HCT116 (cell line): ENCODE measurements at regions not wholly inside any gene's neighbourhood (a gene's known extent, or its start where the extent isn't known, plus 50 kb on each side); places are given as distances from the start of the nearest gene placed in this dataset.

ENCODE experiments used
- ATAC-seq: fragments of 200-7000 bp; cut with Tn5 transposase; 2 replicates; pipeline ENCODE4 v1.9.1; 2020; ENCODE audit warnings: mild to moderate bottlenecking, moderate library complexity
- BruUV-seq: library from RNA; stranded (reverse); fragments of 400-500 nt; replicated peaks from 2 replicates; lab custom pipeline; 2021; lab: Mats Ljungman, UMichigan
- CTCF ChIA-PET: fragments of 300-600 bp; sonication (Branson Sonifier 250); formaldehyde crosslinking; loops from one replicate; lab custom pipeline; 2021; ENCODE audit warnings: antibody characterized with exemption; lab: Charles Lee
- POLR2A ChIA-PET: fragments of 300-600, 350-600 bp; sonication (Branson Sonifier 250); formaldehyde crosslinking; loops from one replicate; lab custom pipeline; 2021; ENCODE audit warnings: antibody characterized with exemption; lab: Charles Lee
- RAD21 ChIA-PET, 2 experiments: fragments of 300-600 bp; sonication (Branson Sonifier 250); formaldehyde crosslinking; loops; one replicate each; lab custom pipeline; 2023; ENCODE audit warnings: low total read pairs in 2 of 2; ENCODE audit not compliant: uncharacterized antibody in 2 of 2, unreplicated experiment in 2 of 2, low non-redundant PET in 1 of 2; lab: Charles Lee
- DNase-seq: peaks from one replicate; pipeline ENCODE4 v3.0.0-alpha.2; 2010; ENCODE audit warnings: low read depth, low spot score
- H2AFZ ChIP-seq: fragments of 200-600 bp; shearing (Covaris generic), sonication (generic); 2 replicates; pipeline ENCODE4 v1.6.1; 2017; ENCODE audit warnings: low read depth, mixed run types, mixed read lengths, antibody characterized with exemption, low read length; ENCODE audit not compliant: poor library complexity, severe bottlenecking
- H3K27ac ChIP-seq: 2 replicates; pipeline ENCODE4 v1.5.1; 2012; ENCODE audit warnings: low read depth, low read length
- H3K27me3 ChIP-seq: fragments of 200-600 bp; sonication (generic); 2 replicates; pipeline ENCODE4 v1.6.1; 2016; ENCODE audit warnings: mixed run types, low read length, mixed read lengths; ENCODE audit not compliant: insufficient read depth
- H3K36me3 ChIP-seq, 2 experiments: fragments of 200-500 bp in 1 of 2; fragments of 200-600 bp in 1 of 2; sonication (Bioruptor generic) in 1 of 2; sonication (generic) in 1 of 2; 2 replicates each; pipeline versions ENCODE4 v1.5.1 to v1.6.1; 2014 to 2016; ENCODE audit warnings: low read length in 2 of 2, inconsistent platforms in 1 of 2, mixed read lengths in 1 of 2, mixed run types in 1 of 2; ENCODE audit not compliant: insufficient read depth in 2 of 2, control insufficient read depth in 1 of 2
- H3K4me1 ChIP-seq, 2 experiments: fragments of 200-600 bp in 1 of 2; sonication (generic) in 1 of 2; 2 replicates each; pipeline versions ENCODE4 v1.5.1 to v1.6.1; 2012 to 2017; ENCODE audit warnings: low read length in 2 of 2, inconsistent platforms in 1 of 2, mild to moderate bottlenecking in 1 of 2, mixed read lengths in 1 of 2, mixed run types in 1 of 2, moderate library complexity in 1 of 2; ENCODE audit not compliant: insufficient read depth in 2 of 2, control insufficient read depth in 1 of 2
- H3K4me2 ChIP-seq: fragments of 200-600 bp; sonication (generic); 2 replicates; pipeline ENCODE4 v1.6.1; 2017; ENCODE audit warnings: mixed run types, low read length, mixed read lengths
- H3K4me3 ChIP-seq, 2 experiments: fragments of 200-600 bp in 1 of 2; sonication (generic) in 1 of 2; replicated peaks in 1 of 2; 2 replicates each; pipeline ENCODE4 v1.5.1; 2011 to 2016; ENCODE audit warnings: low read length in 2 of 2, control low read depth in 1 of 2, low read depth in 1 of 2, mild to moderate bottlenecking in 1 of 2, mixed read lengths in 1 of 2, mixed run types in 1 of 2
- H3K79me2 ChIP-seq: fragments of 200-600 bp; sonication (generic); 2 replicates; pipeline ENCODE4 v1.6.1; 2017; ENCODE audit warnings: mild to moderate bottlenecking, mixed run types, low read length, moderate library complexity, mixed read lengths; ENCODE audit not compliant: insufficient read depth
- H3K9ac ChIP-seq: fragments of 200-600 bp; sonication (generic); 2 replicates; pipeline ENCODE4 v1.6.1; 2016; ENCODE audit warnings: low read length, mixed read lengths
- H3K9me2 ChIP-seq: fragments of 200-600 bp; sonication (generic), shearing (Covaris generic); 2 replicates; pipeline ENCODE4 v1.6.1; 2017; ENCODE audit warnings: mixed run types, mild to moderate bottlenecking, moderate library complexity; ENCODE audit not compliant: insufficient read depth
- H3K9me3 ChIP-seq, 2 experiments: fragments of 200-500 bp in 1 of 2; fragments of 200-600 bp in 1 of 2; sonication (Bioruptor generic) in 1 of 2; sonication (generic) in 1 of 2; 2 replicates each; pipeline ENCODE4 v1.6.1; 2014 to 2017; ENCODE audit warnings: low read length in 2 of 2, mixed read lengths in 2 of 2, inconsistent platforms in 1 of 2, low read depth in 1 of 2, mild to moderate bottlenecking in 1 of 2, mixed run types in 1 of 2, moderate library complexity in 1 of 2; ENCODE audit not compliant: control insufficient read depth in 1 of 2, insufficient read depth in 1 of 2
- H4K20me1 ChIP-seq: fragments of 200-600 bp; sonication (generic), shearing (Covaris generic); 2 replicates; pipeline ENCODE4 v1.6.1; 2017; ENCODE audit warnings: mixed run types, mild to moderate bottlenecking, moderate library complexity; ENCODE audit not compliant: insufficient read depth
- CBX3 ChIP-seq: IDR thresholded peaks from 2 replicates; pipeline ENCODE4 v1.6.1; 2012; ENCODE audit warnings: low read depth
- CTCF ChIP-seq, 3 experiments: fragments of 200-600 bp in 1 of 3; sonication (generic) in 1 of 3; IDR thresholded peaks in 2 of 3; conservative IDR thresholded peaks in 1 of 3; 2 replicates each; pipeline ENCODE4 v1.5.1; 2012 to 2017; ENCODE audit warnings: low read depth in 2 of 3, low read length in 2 of 3, antibody characterized with exemption in 1 of 3, borderline replicate concordance in 1 of 3, control low read depth in 1 of 3, mild to moderate bottlenecking in 1 of 3, mixed read lengths in 1 of 3, mixed run types in 1 of 3, moderate library complexity in 1 of 3; ENCODE audit not compliant: insufficient read depth in 1 of 3
- EGR1 ChIP-seq: IDR thresholded peaks from 2 replicates; pipeline ENCODE4 v1.6.1; 2012; ENCODE audit warnings: low read depth
- ELF1 ChIP-seq: IDR thresholded peaks from 2 replicates; pipeline ENCODE4 v1.6.1; 2012; ENCODE audit warnings: low read depth, borderline replicate concordance
- EZH2 ChIP-seq: fragments of 200-600 bp; sonication (generic); IDR thresholded peaks from 2 replicates; pipeline ENCODE4 v1.6.1; 2017; ENCODE audit warnings: antibody characterized with exemption, mixed run types
- FOSL1 ChIP-seq: IDR thresholded peaks from 2 replicates; pipeline ENCODE4 v1.6.1; 2012; ENCODE audit warnings: low read depth
- JUND ChIP-seq: IDR thresholded peaks from 2 replicates; pipeline ENCODE4 v1.6.1; 2012
- POLR2A ChIP-seq: IDR thresholded peaks from 2 replicates; pipeline ENCODE4 v1.7.0; 2011; ENCODE audit warnings: borderline replicate concordance; ENCODE audit not compliant: insufficient read depth, insufficient read length; ENCODE audit errors: extremely low read depth
- POLR2AphosphoS5 ChIP-seq: IDR thresholded peaks from 2 replicates; pipeline ENCODE4 v1.6.1; 2011; ENCODE audit warnings: mild to moderate bottlenecking, low read depth, low read length, moderate library complexity
- RAD21 ChIP-seq: IDR thresholded peaks from 2 replicates; pipeline ENCODE4 v1.6.1; 2012; ENCODE audit warnings: low read depth, mild to moderate bottlenecking
- REST ChIP-seq: IDR thresholded peaks from 2 replicates; pipeline ENCODE4 v1.6.1; 2012; ENCODE audit warnings: low read depth
- SIN3A ChIP-seq: IDR thresholded peaks from 2 replicates; pipeline ENCODE4 v1.6.1; 2012; ENCODE audit warnings: low read depth
- SP1 ChIP-seq: IDR thresholded peaks from 2 replicates; pipeline ENCODE4 v1.6.1; 2012; ENCODE audit warnings: low read depth
- TCF7L2 ChIP-seq: IDR thresholded peaks from 2 replicates; pipeline ENCODE4 v1.7.0; 2011; ENCODE audit warnings: borderline replicate concordance, inconsistent platforms; ENCODE audit not compliant: insufficient read depth, insufficient read length; ENCODE audit errors: extremely low read depth
- YY1 ChIP-seq: IDR thresholded peaks from 2 replicates; pipeline ENCODE4 v1.6.1; 2011; ENCODE audit warnings: low read length, low read depth, moderate library complexity, mild to moderate bottlenecking; ENCODE audit not compliant: insufficient replicate concordance; ENCODE audit errors: extremely low read depth
- ZFX ChIP-seq: fragments of 450-650 bp; IDR thresholded peaks from 2 replicates; pipeline ENCODE4 v1.6.1; 2017
- ZNF274 ChIP-seq: fragments of 200-500 bp; sonication (Bioruptor generic); IDR thresholded peaks from 2 replicates; pipeline ENCODE4 v1.6.1; 2014; ENCODE audit warnings: mild to moderate bottlenecking, low read depth, low read length, inconsistent platforms
- intact Hi-C: fragments of 100-400 bp; cut with micrococcal nuclease; formaldehyde crosslinking; loops from 2 replicates; pipeline ENCODE4 v1.10.0; 2022
- TF ChIP-seq, protein P1 (sequence below): IDR thresholded peaks from 2 replicates; pipeline ENCODE4 v1.6.1; 2012
- TF ChIP-seq, protein P2 (sequence below): IDR thresholded peaks from 2 replicates; pipeline ENCODE4 v1.6.1; 2012
- TF ChIP-seq, protein P3 (sequence below): IDR thresholded peaks from 2 replicates; pipeline ENCODE4 v1.6.1; 2011; ENCODE audit warnings: mild to moderate bottlenecking, low read length, moderate library complexity; ENCODE audit not compliant: insufficient replicate concordance; ENCODE audit errors: extremely low read depth

GRCh38 chr5:135230251-135230925 is 168.6 kb downstream of the MACROH2A1 start:
- Histone ChIP-seq H3K4me3 (no peak overlapping the region), H3K9ac (no peak overlapping the region), H3K4me2 (no peak overlapping the region), H3K9me2 (no peaks in the 10 kb centered on the region), H2AFZ (no peak overlapping the region), H3K27me3 (no peaks in the 10 kb centered on the region), H3K4me1 (peaks cover 0 to 15% of the 10 kb centered on the region in 2 experiments; a peak in 2 of 4 replicates), H3K27ac (no peak overlapping the region), H3K36me3 (no peaks in the 10 kb centered on the region), H4K20me1 (no peaks in the 10 kb centered on the region), H3K9me3 (no peaks in the 10 kb centered on the region), H3K79me2 (no peaks in the 10 kb centered on the region)
- POLR2A ChIA-PET = no interaction called here
- no TSS peak for BruUV-seq
- RAD21 ChIA-PET = no interaction called here
- ATAC-seq = no peak
- no peak for DNase-seq
- no peak for TF ChIP-seq ZFX
- TF ChIP-seq POLR2A = no peak
- no peak for TF ChIP-seq YY1
- TF ChIP-seq, protein P1, sequence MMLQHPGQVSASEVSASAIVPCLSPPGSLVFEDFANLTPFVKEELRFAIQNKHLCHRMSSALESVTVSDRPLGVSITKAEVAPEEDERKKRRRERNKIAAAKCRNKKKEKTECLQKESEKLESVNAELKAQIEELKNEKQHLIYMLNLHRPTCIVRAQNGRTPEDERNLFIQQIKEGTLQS = no peak
- no peak for TF ChIP-seq TCF7L2
- TF ChIP-seq, protein P2, sequence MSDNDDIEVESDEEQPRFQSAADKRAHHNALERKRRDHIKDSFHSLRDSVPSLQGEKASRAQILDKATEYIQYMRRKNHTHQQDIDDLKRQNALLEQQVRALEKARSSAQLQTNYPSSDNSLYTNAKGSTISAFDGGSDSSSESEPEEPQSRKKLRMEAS = no peak
- no peak for TF ChIP-seq REST
- no peak for TF ChIP-seq ZNF274
- TF ChIP-seq SP1 = no peak
- TF ChIP-seq POLR2AphosphoS5 = no peak
- no peak for TF ChIP-seq ELF1
- TF ChIP-seq CTCF (IDR thresholded peaks at IDR 0.05 in 2 of 3, conservative IDR thresholded peaks at IDR 0.05 in 1 of 3; ENCODE audit: borderline replicate concordance in 1 of 3, insufficient read depth in 1 of 3, low read depth in 2 of 3, low read length in 2 of 3) = no peak
- no peak for TF ChIP-seq FOSL1
- TF ChIP-seq SIN3A = no peak
- no peak for TF ChIP-seq JUND
- no peak for TF ChIP-seq CBX3
- TF ChIP-seq EZH2 = no peak
- no peak for TF ChIP-seq RAD21
- TF ChIP-seq EGR1 = no peak
- TF ChIP-seq, protein P3, sequence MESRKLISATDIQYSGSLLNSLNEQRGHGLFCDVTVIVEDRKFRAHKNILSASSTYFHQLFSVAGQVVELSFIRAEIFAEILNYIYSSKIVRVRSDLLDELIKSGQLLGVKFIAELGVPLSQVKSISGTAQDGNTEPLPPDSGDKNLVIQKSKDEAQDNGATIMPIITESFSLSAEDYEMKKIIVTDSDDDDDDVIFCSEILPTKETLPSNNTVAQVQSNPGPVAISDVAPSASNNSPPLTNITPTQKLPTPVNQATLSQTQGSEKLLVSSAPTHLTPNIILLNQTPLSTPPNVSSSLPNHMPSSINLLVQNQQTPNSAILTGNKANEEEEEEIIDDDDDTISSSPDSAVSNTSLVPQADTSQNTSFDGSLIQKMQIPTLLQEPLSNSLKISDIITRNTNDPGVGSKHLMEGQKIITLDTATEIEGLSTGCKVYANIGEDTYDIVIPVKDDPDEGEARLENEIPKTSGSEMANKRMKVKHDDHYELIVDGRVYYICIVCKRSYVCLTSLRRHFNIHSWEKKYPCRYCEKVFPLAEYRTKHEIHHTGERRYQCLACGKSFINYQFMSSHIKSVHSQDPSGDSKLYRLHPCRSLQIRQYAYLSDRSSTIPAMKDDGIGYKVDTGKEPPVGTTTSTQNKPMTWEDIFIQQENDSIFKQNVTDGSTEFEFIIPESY = no peak
- intact Hi-C loops = no loop called here
- CTCF ChIA-PET = no interaction called here
